Subcutaneous abdominal adipose tissue (tissue), 5 donors: ENCODE measurements at regions not wholly inside any gene's neighbourhood (a gene's known extent, or its start where the extent isn't known, plus 50 kb on each side); places are given as distances from the start of the nearest gene placed in this dataset.

Experiments
- H3K27ac ChIP-seq: one replicate; pipeline ENCODE4 v1.7.0; 2013; ENCODE audit warnings: low read depth, mild to moderate bottlenecking, inconsistent platforms, low read length, moderate library complexity
- H3K27me3 ChIP-seq, 5 donors: one replicate each; pipeline ENCODE4 v1.7.0; 2013; ENCODE audit warnings: low read length in 5 of 5, inconsistent platforms in 1 of 5; ENCODE audit not compliant: control insufficient read depth in 5 of 5, insufficient read depth in 4 of 5
- H3K36me3 ChIP-seq, 5 donors: one replicate each; pipeline ENCODE4 v1.7.0; 2013; ENCODE audit warnings: low read length in 5 of 5; ENCODE audit not compliant: control insufficient read depth in 5 of 5, insufficient read depth in 5 of 5
- H3K4me1 ChIP-seq, 5 donors: one replicate each; pipeline ENCODE4 v1.7.0; 2013; ENCODE audit warnings: low read length in 5 of 5, mild to moderate bottlenecking in 3 of 5, moderate library complexity in 1 of 5; ENCODE audit not compliant: control insufficient read depth in 5 of 5, insufficient read depth in 5 of 5
- H3K4me3 ChIP-seq, 5 donors: one replicate each; pipeline ENCODE4 v1.7.0; 2013; ENCODE audit warnings: low read length in 5 of 5, low read depth in 1 of 5
- H3K9ac ChIP-seq, 5 donors: one replicate each; pipeline ENCODE4 v1.7.0; 2013; ENCODE audit warnings: low read length in 5 of 5, mild to moderate bottlenecking in 4 of 5, moderate library complexity in 3 of 5
- H3K9me3 ChIP-seq, 5 donors: one replicate each; pipeline ENCODE4 v1.7.0; 2013; ENCODE audit warnings: low read length in 5 of 5; ENCODE audit not compliant: control insufficient read depth in 5 of 5
- donor health status: healthy.
- donor health status: healthy.
- donor health status: healthy.
- donor health status: healthy.
- donor health status: healthy.

GRCh38 chr12:67807814-67808213, 159.3 kb downstream of the DYRK2 start:
- Histone ChIP-seq H3K36me3 (no peaks in the 10 kb centered on the region), H3K27ac (no peak overlapping the region), H3K9ac (no peak overlapping the region), H3K4me1 (no peaks in the 10 kb centered on the region), H3K27me3 (no peaks in the 10 kb centered on the region), H3K4me3 (no peak overlapping the region), H3K9me3 (no peaks in the 10 kb centered on the region)

- Histone ChIP-seq H3K9me3 (peaks cover 0 to 4% (median 2%) of the 10 kb centered on the region in 5 donors), H3K27ac (no peak overlapping the region), H3K9ac (no peak overlapping the region), H3K4me1 (no peaks in the 10 kb centered on the region), H3K4me3 (no peak overlapping the region), H3K27me3 (no peaks in the 10 kb centered on the region), H3K36me3 (no peaks in the 10 kb centered on the region)
These were observed 161.6 kb downstream of the DYRK2 start for GRCh38 chr12:67810166-67810565.

- no peak overlapping the region for H3K9ac ChIP-seq
- H3K27ac ChIP-seq: no peak overlapping the region
- H3K4me1 ChIP-seq: no peaks in the 10 kb centered on the region
- no peaks in the 10 kb centered on the region for H3K36me3 ChIP-seq
- H3K4me3 ChIP-seq: no peak overlapping the region
- no peaks in the 10 kb centered on the region for H3K27me3 ChIP-seq
- peaks cover 3 to 10% (median 8%) of the 10 kb centered on the region in 5 donors for H3K9me3 ChIP-seq
These were observed 163.2 kb downstream of the DYRK2 start for GRCh38 chr12:67811437-67812361.

GRCh38 chr12:67813456-67813904, 164.9 kb downstream of the DYRK2 start:
- Histone ChIP-seq H3K27ac (no peak overlapping the region), H3K4me3 (no peak overlapping the region), H3K27me3 (no peaks in the 10 kb centered on the region), H3K9ac (no peak overlapping the region), H3K4me1 (no peaks in the 10 kb centered on the region), H3K9me3 (peaks cover 3 to 20% (median 12%) of the 10 kb centered on the region in 5 donors), H3K36me3 (no peaks in the 10 kb centered on the region)

GRCh38 chr12:67816269-67816668, 167.7 kb downstream of the DYRK2 start:
- no peaks in the 10 kb centered on the region for H3K27me3 ChIP-seq
- H3K9ac ChIP-seq: no peak overlapping the region
- no peak overlapping the region for H3K27ac ChIP-seq
- no peak overlapping the region for H3K4me3 ChIP-seq
- peaks cover 3 to 20% (median 17%) of the 10 kb centered on the region in 5 donors for H3K9me3 ChIP-seq
- no peaks in the 10 kb centered on the region for H3K4me1 ChIP-seq
- no peaks in the 10 kb centered on the region for H3K36me3 ChIP-seq

- Histone ChIP-seq H3K27me3 (no peaks in the 10 kb centered on the region), H3K27ac (no peak overlapping the region), H3K9me3 (peaks cover 3 to 20% (median 17%) of the 10 kb centered on the region in 5 donors), H3K4me3 (no peak overlapping the region), H3K4me1 (no peaks in the 10 kb centered on the region), H3K9ac (no peak overlapping the region), H3K36me3 (no peaks in the 10 kb centered on the region)
These were observed 169.9 kb downstream of the DYRK2 start for GRCh38 chr12:67818459-67818903.

- Histone ChIP-seq H3K4me1 (no peaks in the 10 kb centered on the region), H3K36me3 (no peaks in the 10 kb centered on the region), H3K9me3 (peaks cover 3 to 19% (median 15%) of the 10 kb centered on the region in 5 donors), H3K4me3 (no peak overlapping the region), H3K9ac (no peak overlapping the region), H3K27ac (no peak overlapping the region), H3K27me3 (no peaks in the 10 kb centered on the region)
These were observed 169.3 kb upstream of the IFNG-AS1 start for GRCh38 chr12:67819902-67820301.

GRCh38 chr12:67820694-67821093, 168.6 kb upstream of the IFNG-AS1 start:
- H3K27ac ChIP-seq: no peak overlapping the region
- H3K4me1 ChIP-seq: no peaks in the 10 kb centered on the region
- no peak overlapping the region for H3K9ac ChIP-seq
- no peak overlapping the region for H3K4me3 ChIP-seq
- H3K27me3 ChIP-seq: no peaks in the 10 kb centered on the region
- H3K9me3 ChIP-seq: peaks cover 0 to 14% (median 12%) of the 10 kb centered on the region in 5 donors
- no peaks in the 10 kb centered on the region for H3K36me3 ChIP-seq

GRCh38 chr12:67822826-67823225, 166.4 kb upstream of the IFNG-AS1 start:
- no peak overlapping the region for H3K4me3 ChIP-seq
- peaks cover 0 to 6% (median under 1%) of the 10 kb centered on the region in 5 donors for H3K9me3 ChIP-seq
- peaks cover 0 to 4% (median 0%) of the 10 kb centered on the region in 5 donors for H3K4me1 ChIP-seq
- no peak overlapping the region for H3K9ac ChIP-seq
- H3K27me3 ChIP-seq: no peaks in the 10 kb centered on the region
- H3K27ac ChIP-seq: no peak overlapping the region
- H3K36me3 ChIP-seq: no peaks in the 10 kb centered on the region

GRCh38 chr12:67826148-67826547, 163.1 kb upstream of the IFNG-AS1 start:
- H3K36me3 ChIP-seq: no peaks in the 10 kb centered on the region
- no peak overlapping the region for H3K4me3 ChIP-seq
- H3K9ac ChIP-seq: no peak overlapping the region
- H3K27me3 ChIP-seq: no peaks in the 10 kb centered on the region
- H3K9me3 ChIP-seq: no peaks in the 10 kb centered on the region
- H3K27ac ChIP-seq: no peak overlapping the region
- peaks cover 0 to 4% (median 2%) of the 10 kb centered on the region in 5 donors for H3K4me1 ChIP-seq
